Lower leg skin (tissue), 4 donors: ENCODE measurements at regions not wholly inside any gene's neighbourhood (a gene's known extent, or its start where the extent isn't known, plus 50 kb on each side); places are given as distances from the start of the nearest gene placed in this dataset.

Experiments
- DNase-seq, 2 donors: peaks; one replicate each; pipeline ENCODE4 v3.0.0-alpha.2; 2019; ENCODE audit warnings: low spot score in 2 of 2
- H3K4me3 ChIP-seq: fragments of 200-600 bp; sonication (generic); 2 replicates; pipeline ENCODE4 v1.5.1; 2017; ENCODE audit warnings: mild to moderate bottlenecking, low read depth; ENCODE audit not compliant: poor library complexity, severe bottlenecking
- CTCF ChIP-seq, 3 donors: fragments of 450-650 bp; IDR thresholded peaks; one replicate each; pipeline ENCODE4 v1.5.1; 2016; ENCODE audit warnings: antibody characterized with exemption in 3 of 3, mild to moderate bottlenecking in 3 of 3, moderate library complexity in 2 of 3
- POLR2A ChIP-seq, 2 donors: fragments of 450-650 bp; IDR thresholded peaks; one replicate each; pipeline ENCODE4 v1.6.1; 2016 to 2017; ENCODE audit warnings: antibody characterized with exemption in 2 of 2, mild to moderate bottlenecking in 1 of 2, moderate library complexity in 1 of 2
- WGBS, 2 donors: methylation state at CpG; one replicate each; pipeline ENCODE4 v1.1.5; 2018; 5-methylcytosine and 5-hydroxymethylcytosine counted together
- intact Hi-C: fragments of 100-400 bp; cut with DNase I; formaldehyde crosslinking; loops from one replicate; pipeline ENCODE4 v1.15.0; 2023; ENCODE audit warnings: low total_unique reads

GRCh38 chr20:48307277-48307676, 520.5 kb downstream of the PREX1 start:
- intact Hi-C loops = no loop called here
- no peak for DNase-seq
- no peak overlapping the region for H3K4me3 ChIP-seq
- TF ChIP-seq POLR2A (IDR thresholded peaks at IDR 0.05) (no peak), CTCF (IDR thresholded peaks at IDR 0.05) (no peak)
- 47 to 61% methylated on average over 10 of the region's 10 CpGs for WGBS, 2 donors

GRCh38 chr20:48302844-48303542, 517.7 kb upstream of the SULF2 start:
- intact Hi-C loops = no loop called here
- TF ChIP-seq CTCF (IDR thresholded peaks at IDR 0.05) (no peak), POLR2A (IDR thresholded peaks at IDR 0.05) (no peak)
- WGBS, 2 donors = 84 to 85% methylated on average over 4 of the region's 4 CpGs
- no peak for DNase-seq
- H3K4me3 ChIP-seq = no peak overlapping the region

GRCh38 chr20:48302149-48302548, 516.9 kb upstream of the SULF2 start:
- intact Hi-C loops = no loop called here
- TF ChIP-seq CTCF (IDR thresholded peaks at IDR 0.05) = no peak
- no peak for TF ChIP-seq POLR2A (IDR thresholded peaks at IDR 0.05)
- DNase-seq = no peak
- H3K4me3 ChIP-seq = no peak overlapping the region

- H3K4me3 ChIP-seq = no peak overlapping the region
- intact Hi-C loops = no loop called here
- 91 to 94% methylated on average over 3 of the region's 3 CpGs for WGBS, 2 donors
These were observed 515.9 kb upstream of the SULF2 start for GRCh38 chr20:48301189-48301588.

GRCh38 chr20:48300529-48300928, 515.2 kb upstream of the SULF2 start:
- intact Hi-C loops = no loop called here
- 64% methylated on average over 1 of the region's 1 CpG for WGBS, 2 donors
- TF ChIP-seq CTCF (IDR thresholded peaks at IDR 0.05) (no peak), POLR2A (IDR thresholded peaks at IDR 0.05) (no peak)
- no peak overlapping the region for H3K4me3 ChIP-seq
- DNase-seq = no peak

More at GRCh38 chr20:48301189-48301588, 515.9 kb upstream of the SULF2 start:
- TF ChIP-seq CTCF (IDR thresholded peaks at IDR 0.05) = no peak
- TF ChIP-seq POLR2A (IDR thresholded peaks at IDR 0.05) = no peak
- no peak for DNase-seq
